HG02588 (cell line): ENCODE measurements at regions not wholly inside any gene's neighbourhood (a gene's known extent, or its start where the extent isn't known, plus 50 kb on each side); places are given as distances from the start of the nearest gene placed in this dataset.
A peak's percentile ranks its signal among the peaks of the same experiment; 100 is the strongest.
"Not testable (repeated sequence)": the region's sequence is repeated elsewhere in the genome, so short reads cannot be mapped to it uniquely, and the experiment has no call there.

Source experiments
- ATAC-seq: cut with Tn5 transposase; IDR thresholded peaks from one replicate; pipeline ENCODE4 v1.9.1; 2021; ENCODE audit warnings: mild to moderate bottlenecking, moderate library complexity; ENCODE audit not compliant: unreplicated experiment

- no peak for ATAC-seq
Measured at GRCh38 chr7:55261386-55261770, 103.8 kb upstream of the LANCL2 start.

GRCh38 chr7:55265328-55265727, 99.8 kb upstream of the LANCL2 start:
- not testable (repeated sequence) for ATAC-seq

- no peak for ATAC-seq
Measured at GRCh38 chr7:55265836-55266642, 99.1 kb upstream of the LANCL2 start.

- no peak for ATAC-seq
Measured at GRCh38 chr7:55271069-55271626, 94.0 kb upstream of the LANCL2 start.

GRCh38 chr7:55271661-55272060, 93.5 kb upstream of the LANCL2 start:
- ATAC-seq = no peak

GRCh38 chr7:55272328-55272727, 92.8 kb upstream of the LANCL2 start:
- no peak for ATAC-seq

- no peak for ATAC-seq
Measured at GRCh38 chr7:55273186-55273980, 91.8 kb upstream of the LANCL2 start.

- no peak for ATAC-seq
Measured at GRCh38 chr7:55274156-55274555, 91.0 kb upstream of the LANCL2 start.

- ATAC-seq = no peak
Measured at GRCh38 chr7:55275291-55276200, 89.6 kb upstream of the LANCL2 start.

GRCh38 chr7:55276572-55277295, 88.4 kb upstream of the LANCL2 start:
- no peak for ATAC-seq

GRCh38 chr7:55277916-55278315, 87.2 kb upstream of the LANCL2 start:
- no peak for ATAC-seq

- ATAC-seq = no peak
Measured at GRCh38 chr7:55278321-55278720, 86.8 kb upstream of the LANCL2 start.

GRCh38 chr7:55279080-55279845, 85.9 kb upstream of the LANCL2 start:
- ATAC-seq = no peak

GRCh38 chr7:55280031-55280454, 85.1 kb upstream of the LANCL2 start:
- peak; percentile 90 for ATAC-seq

- ATAC-seq = no peak
Measured at GRCh38 chr7:55285665-55286064, 79.5 kb upstream of the LANCL2 start.

- no peak for ATAC-seq
Measured at GRCh38 chr7:55286666-55287065, 78.5 kb upstream of the LANCL2 start.

GRCh38 chr7:55288070-55288824, 76.9 kb upstream of the LANCL2 start:
- ATAC-seq = no peak

GRCh38 chr7:55296070-55296469, 69.1 kb upstream of the LANCL2 start:
- ATAC-seq = no peak
